ENCODE measurements at regions not wholly inside any gene's neighbourhood (a gene's known extent, or its start where the extent isn't known, plus 50 kb on each side); places are given as distances from the start of the nearest gene placed in this dataset.

DNA sequence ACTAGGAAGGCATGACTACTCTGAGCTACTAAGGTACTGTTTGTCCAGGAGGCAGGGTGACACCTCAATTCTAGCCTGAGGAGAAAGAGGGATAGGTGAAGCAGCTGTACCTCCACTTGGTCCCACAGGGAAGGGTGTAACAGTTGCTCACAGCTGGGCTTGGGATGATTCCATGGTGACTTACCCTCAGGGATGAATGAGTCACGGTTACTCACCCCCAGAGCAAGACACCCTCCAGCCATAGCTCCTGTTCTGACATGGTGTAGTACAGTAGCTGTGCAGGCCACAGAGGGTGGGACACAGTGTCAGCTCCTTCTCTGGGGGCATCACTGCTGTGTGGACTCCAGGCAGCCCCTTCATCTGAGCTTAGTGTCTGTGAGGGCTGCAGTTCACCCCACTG is 868.6 kb upstream of the SEMA6D start:
- H3K36me3 ChIP-seq (ENCODE audit: control insufficient read depth in 1 of 2, insufficient read depth in 2 of 2, low read depth in 1 of 2, low read length in 2 of 2), result no peaks in the 10 kb centered on the region
- peak; percentile 83 for DNase-seq
- H4K91ac ChIP-seq (ENCODE audit: low read length), result no peak overlapping the region
- peak overlapping the region; percentile 23 for H2AFZ ChIP-seq (ENCODE audit: low read depth, low read length)
- H3K14ac ChIP-seq (ENCODE audit: low read length in 2 of 2), result peak overlapping the region in 1 of 2 experiments; percentile 95
- H2AK5ac ChIP-seq (ENCODE audit: low read length, severe bottlenecking), result no peak overlapping the region
- no peak overlapping the region for H4K8ac ChIP-seq (ENCODE audit: low read length)
- H3K27me3 ChIP-seq (ENCODE audit: control insufficient read depth in 1 of 2, insufficient read depth in 1 of 2, low read length in 2 of 2), result no peaks in the 10 kb centered on the region
- H3K9me3 ChIP-seq (ENCODE audit: control insufficient read depth, low read length), result peaks cover 7% of the 10 kb centered on the region
- no peak overlapping the region for H3K4me3 ChIP-seq (ENCODE audit: insufficient read depth in 1 of 2, low read depth in 1 of 2, low read length in 2 of 2)
- no peak overlapping the region for H2BK120ac ChIP-seq (ENCODE audit: low read depth, low read length)
- no peak overlapping the region for H3K9ac ChIP-seq (ENCODE audit: low read length)
- peak overlapping the region in 1 of 2 experiments; percentile 47 for H2BK12ac ChIP-seq (ENCODE audit: low read length in 2 of 2)
- H3K23ac ChIP-seq (ENCODE audit: low read length in 2 of 2), result no peak overlapping the region
- no peaks in the 10 kb centered on the region for H3K79me1 ChIP-seq (replicated peaks; ENCODE audit: low read length, poor library complexity, severe bottlenecking)
- no peak overlapping the region for H2BK15ac ChIP-seq (ENCODE audit: low read depth, poor library complexity, severe bottlenecking)
- peak overlapping the region in 1 of 2 experiments; percentile 38 for H3K18ac ChIP-seq (ENCODE audit: low read depth in 1 of 2, low read length in 2 of 2)
- no peak overlapping the region for H2BK5ac ChIP-seq (ENCODE audit: low read depth, low read length, poor library complexity, severe bottlenecking)
- H3K27ac ChIP-seq (ENCODE audit: low read length, poor library complexity, severe bottlenecking), result no peak overlapping the region
- 20% methylated on average over 1 of the region's 1 CpG for WGBS
- H3K4me1 ChIP-seq (ENCODE audit: control insufficient read depth, insufficient read depth, low read depth, low read length), result no peaks in the 10 kb centered on the region
- no peak overlapping the region for H3K4ac ChIP-seq (ENCODE audit: low read depth in 1 of 2, low read length in 2 of 2)
- H3K4me2 ChIP-seq (ENCODE audit: low read length, poor library complexity, severe bottlenecking), result no peak overlapping the region

GRCh38 chr15:46853600-46853999 is 863.7 kb upstream of the SEMA6D start:
- no peak overlapping the region for H2AFZ ChIP-seq (ENCODE audit: low read depth, low read length)
- no peak overlapping the region for H2BK15ac ChIP-seq (ENCODE audit: low read depth, poor library complexity, severe bottlenecking)
- H4K8ac ChIP-seq (ENCODE audit: low read length), result no peak overlapping the region
- H3K27ac ChIP-seq (ENCODE audit: low read length, poor library complexity, severe bottlenecking), result no peak overlapping the region
- H3K14ac ChIP-seq (ENCODE audit: low read length in 2 of 2), result no peak overlapping the region
- no peak overlapping the region for H3K23ac ChIP-seq (ENCODE audit: low read length in 2 of 2)
- no peaks in the 10 kb centered on the region for H3K79me1 ChIP-seq (replicated peaks; ENCODE audit: low read length, poor library complexity, severe bottlenecking)
- H3K4me3 ChIP-seq (ENCODE audit: insufficient read depth in 1 of 2, low read depth in 1 of 2, low read length in 2 of 2), result no peak overlapping the region
- no peaks in the 10 kb centered on the region for H3K36me3 ChIP-seq (ENCODE audit: control insufficient read depth in 1 of 2, insufficient read depth in 2 of 2, low read depth in 1 of 2, low read length in 2 of 2)
- no peak overlapping the region for H2BK5ac ChIP-seq (ENCODE audit: low read depth, low read length, poor library complexity, severe bottlenecking)
- no peak overlapping the region for H3K18ac ChIP-seq (ENCODE audit: low read depth in 1 of 2, low read length in 2 of 2)
- no peaks in the 10 kb centered on the region for H3K9me3 ChIP-seq (ENCODE audit: control insufficient read depth, low read length)
- no peak for DNase-seq
- 97% methylated on average over 2 of the region's 2 CpGs for WGBS
- H2AK5ac ChIP-seq (ENCODE audit: low read length, severe bottlenecking), result no peak overlapping the region
- no peak overlapping the region for H2BK12ac ChIP-seq (ENCODE audit: low read length in 2 of 2)
- H3K4ac ChIP-seq (ENCODE audit: low read depth in 1 of 2, low read length in 2 of 2), result no peak overlapping the region
- H4K91ac ChIP-seq (ENCODE audit: low read length), result no peak overlapping the region
- no peak overlapping the region for H2BK120ac ChIP-seq (ENCODE audit: low read depth, low read length)
- no peak overlapping the region for H3K4me2 ChIP-seq (ENCODE audit: low read length, poor library complexity, severe bottlenecking)
- H3K9ac ChIP-seq (ENCODE audit: low read length), result no peak overlapping the region
- no peaks in the 10 kb centered on the region for H3K27me3 ChIP-seq (ENCODE audit: control insufficient read depth in 1 of 2, insufficient read depth in 1 of 2, low read length in 2 of 2)
- no peaks in the 10 kb centered on the region for H3K4me1 ChIP-seq (ENCODE audit: control insufficient read depth, insufficient read depth, low read depth, low read length)

GRCh38 chr15:46854564-46854963 is 862.7 kb upstream of the SEMA6D start:
- no peak overlapping the region for H2BK5ac ChIP-seq (ENCODE audit: low read depth, low read length, poor library complexity, severe bottlenecking)
- H2BK120ac ChIP-seq (ENCODE audit: low read depth, low read length), result no peak overlapping the region
- H4K8ac ChIP-seq (ENCODE audit: low read length), result no peak overlapping the region
- H2BK12ac ChIP-seq (ENCODE audit: low read length in 2 of 2), result no peak overlapping the region
- H3K4ac ChIP-seq (ENCODE audit: low read depth in 1 of 2, low read length in 2 of 2), result no peak overlapping the region
- H3K4me2 ChIP-seq (ENCODE audit: low read length, poor library complexity, severe bottlenecking), result no peak overlapping the region
- no peak overlapping the region for H2AK5ac ChIP-seq (ENCODE audit: low read length, severe bottlenecking)
- no peak overlapping the region for H2BK15ac ChIP-seq (ENCODE audit: low read depth, poor library complexity, severe bottlenecking)
- no peak overlapping the region for H3K14ac ChIP-seq (ENCODE audit: low read length in 2 of 2)
- H3K36me3 ChIP-seq (ENCODE audit: control insufficient read depth in 1 of 2, insufficient read depth in 2 of 2, low read depth in 1 of 2, low read length in 2 of 2), result no peaks in the 10 kb centered on the region
- H3K79me1 ChIP-seq (replicated peaks; ENCODE audit: low read length, poor library complexity, severe bottlenecking), result no peaks in the 10 kb centered on the region
- no peaks in the 10 kb centered on the region for H3K4me1 ChIP-seq (ENCODE audit: control insufficient read depth, insufficient read depth, low read depth, low read length)
- no peaks in the 10 kb centered on the region for H3K27me3 ChIP-seq (ENCODE audit: control insufficient read depth in 1 of 2, insufficient read depth in 1 of 2, low read length in 2 of 2)
- H2AFZ ChIP-seq (ENCODE audit: low read depth, low read length), result no peak overlapping the region
- H4K91ac ChIP-seq (ENCODE audit: low read length), result no peak overlapping the region
- no peak for DNase-seq
- H3K18ac ChIP-seq (ENCODE audit: low read depth in 1 of 2, low read length in 2 of 2), result no peak overlapping the region
- no peaks in the 10 kb centered on the region for H3K9me3 ChIP-seq (ENCODE audit: control insufficient read depth, low read length)
- no peak overlapping the region for H3K27ac ChIP-seq (ENCODE audit: low read length, poor library complexity, severe bottlenecking)
- H3K23ac ChIP-seq (ENCODE audit: low read length in 2 of 2), result no peak overlapping the region
- no peak overlapping the region for H3K4me3 ChIP-seq (ENCODE audit: insufficient read depth in 1 of 2, low read depth in 1 of 2, low read length in 2 of 2)
- H3K9ac ChIP-seq (ENCODE audit: low read length), result no peak overlapping the region

GRCh38 chr15:46855388-46855787 is 861.9 kb upstream of the SEMA6D start:
- H3K9me3 ChIP-seq (ENCODE audit: control insufficient read depth, low read length), result no peaks in the 10 kb centered on the region
- no peak overlapping the region for H3K4ac ChIP-seq (ENCODE audit: low read depth in 1 of 2, low read length in 2 of 2)
- H2BK15ac ChIP-seq (ENCODE audit: low read depth, poor library complexity, severe bottlenecking), result no peak overlapping the region
- WGBS, result 89% methylated on average over 1 of the region's 1 CpG
- H3K14ac ChIP-seq (ENCODE audit: low read length in 2 of 2), result no peak overlapping the region
- no peak overlapping the region for H4K91ac ChIP-seq (ENCODE audit: low read length)
- no peak overlapping the region for H4K8ac ChIP-seq (ENCODE audit: low read length)
- no peak overlapping the region for H2BK12ac ChIP-seq (ENCODE audit: low read length in 2 of 2)
- DNase-seq, result no peak
- H3K4me1 ChIP-seq (ENCODE audit: control insufficient read depth, insufficient read depth, low read depth, low read length), result no peaks in the 10 kb centered on the region
- H3K9ac ChIP-seq (ENCODE audit: low read length), result no peak overlapping the region
- no peak overlapping the region for H2AK5ac ChIP-seq (ENCODE audit: low read length, severe bottlenecking)
- no peak overlapping the region for H2BK5ac ChIP-seq (ENCODE audit: low read depth, low read length, poor library complexity, severe bottlenecking)
- H2BK120ac ChIP-seq (ENCODE audit: low read depth, low read length), result no peak overlapping the region
- no peak overlapping the region for H3K4me2 ChIP-seq (ENCODE audit: low read length, poor library complexity, severe bottlenecking)
- H3K4me3 ChIP-seq (ENCODE audit: insufficient read depth in 1 of 2, low read depth in 1 of 2, low read length in 2 of 2), result no peak overlapping the region
- no peak overlapping the region for H3K27ac ChIP-seq (ENCODE audit: low read length, poor library complexity, severe bottlenecking)
- H3K79me1 ChIP-seq (replicated peaks; ENCODE audit: low read length, poor library complexity, severe bottlenecking), result no peaks in the 10 kb centered on the region
- no peak overlapping the region for H3K18ac ChIP-seq (ENCODE audit: low read depth in 1 of 2, low read length in 2 of 2)
- H3K27me3 ChIP-seq (ENCODE audit: control insufficient read depth in 1 of 2, insufficient read depth in 1 of 2, low read length in 2 of 2), result no peaks in the 10 kb centered on the region
- H2AFZ ChIP-seq (ENCODE audit: low read depth, low read length), result no peak overlapping the region
- H3K36me3 ChIP-seq (ENCODE audit: control insufficient read depth in 1 of 2, insufficient read depth in 2 of 2, low read depth in 1 of 2, low read length in 2 of 2), result no peaks in the 10 kb centered on the region
- H3K23ac ChIP-seq (ENCODE audit: low read length in 2 of 2), result no peak overlapping the region
